ENCODE measurements at regions not wholly inside any gene's neighbourhood (a gene's known extent, or its start where the extent isn't known, plus 50 kb on each side); places are given as distances from the start of the nearest gene placed in this dataset.

DNA sequence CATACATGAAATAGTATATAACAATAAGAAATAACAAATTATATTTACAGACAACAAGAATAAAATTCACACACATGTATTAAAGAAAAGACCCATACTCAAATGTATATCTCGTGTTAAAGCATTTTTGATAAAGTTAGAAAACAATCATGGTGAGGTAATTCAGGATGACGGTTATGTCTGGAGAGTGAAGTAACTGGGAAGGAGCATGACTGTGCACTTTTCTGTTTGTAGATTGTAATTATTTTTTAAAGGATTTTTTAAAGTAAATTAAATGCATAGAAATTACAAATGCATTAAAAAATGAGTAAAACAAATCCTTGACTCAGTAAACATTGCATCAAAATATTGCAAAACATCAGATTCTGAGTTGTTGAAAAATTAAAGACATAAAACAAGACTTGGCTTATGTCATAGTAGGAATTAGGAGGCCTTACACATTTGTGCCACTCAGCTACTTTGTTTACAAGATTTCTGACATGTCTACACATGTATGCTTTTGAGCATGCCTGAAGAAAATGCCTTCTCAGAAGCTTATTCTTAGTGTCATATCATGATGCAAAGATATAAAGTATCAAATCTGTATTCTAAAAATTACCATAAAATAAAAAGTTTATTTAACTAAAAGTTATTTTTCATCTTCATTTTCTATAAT is 1325.1 kb downstream of the SLC16A7 start:
- Mint-ChIP-seq H3K9me3 (peaks cover 8% of the 10 kb centered on the region), H3K27me3 (ENCODE audit: low read depth) (no peaks in the 10 kb centered on the region), H3K36me3 (ENCODE audit: insufficient read depth) (no peaks in the 10 kb centered on the region), H3K4me1 (ENCODE audit: low read depth) (no peaks in the 10 kb centered on the region), H3K4me3 (no peak overlapping the region)
- no peak for ATAC-seq
- DNase-seq: no peak

- Mint-ChIP-seq H3K36me3 (ENCODE audit: insufficient read depth) (no peaks in the 10 kb centered on the region), H3K4me3 (no peak overlapping the region), H3K4me1 (ENCODE audit: low read depth) (no peaks in the 10 kb centered on the region), H3K9me3 (peaks cover 8% of the 10 kb centered on the region), H3K27me3 (ENCODE audit: low read depth) (no peaks in the 10 kb centered on the region)
- no peak for DNase-seq
- no peak for ATAC-seq
Measured at GRCh38 chr12:60921541-60921940, 1325.7 kb downstream of the SLC16A7 start.

DNA sequence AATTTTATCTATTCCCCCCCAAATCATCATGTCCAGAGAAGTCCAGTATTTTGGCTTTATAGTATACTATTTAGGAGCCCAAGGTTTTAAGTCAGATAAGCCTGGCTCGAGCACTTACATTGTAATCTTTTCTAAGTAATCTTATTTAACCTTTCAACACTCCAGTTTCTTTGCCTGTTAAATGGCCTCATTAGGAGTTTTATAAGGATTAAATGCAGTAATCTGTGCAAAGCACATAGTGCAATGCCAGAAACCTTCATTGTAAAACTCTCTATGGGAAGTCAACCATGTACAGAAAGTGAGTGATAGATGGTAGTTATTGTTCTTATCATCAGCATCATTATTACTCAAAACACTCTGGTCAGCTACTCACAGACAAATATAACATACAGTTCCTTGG is 1330.4 kb downstream of the SLC16A7 start:
- H3K36me3 Mint-ChIP-seq (ENCODE audit: insufficient read depth): no peaks in the 10 kb centered on the region

GRCh38 chr12:60930151-60930550 is 1330.1 kb upstream of the USP15 start:
- Mint-ChIP-seq H3K36me3 (ENCODE audit: insufficient read depth) (no peaks in the 10 kb centered on the region), H3K27me3 (ENCODE audit: low read depth) (no peaks in the 10 kb centered on the region), H3K4me3 (no peak overlapping the region), H3K4me1 (ENCODE audit: low read depth) (no peaks in the 10 kb centered on the region), H3K9me3 (peaks cover 23% of the 10 kb centered on the region)
- DNase-seq: no peak
- no peak for ATAC-seq

More for the DNA sequence above, 1330.4 kb downstream of the SLC16A7 start:
- Mint-ChIP-seq H3K9me3 (peaks cover 15% of the 10 kb centered on the region), H3K4me1 (ENCODE audit: low read depth) (no peaks in the 10 kb centered on the region), H3K4me3 (no peak overlapping the region), H3K27me3 (ENCODE audit: low read depth) (no peaks in the 10 kb centered on the region)
- ATAC-seq: no peak
- DNase-seq: no peak

DNA sequence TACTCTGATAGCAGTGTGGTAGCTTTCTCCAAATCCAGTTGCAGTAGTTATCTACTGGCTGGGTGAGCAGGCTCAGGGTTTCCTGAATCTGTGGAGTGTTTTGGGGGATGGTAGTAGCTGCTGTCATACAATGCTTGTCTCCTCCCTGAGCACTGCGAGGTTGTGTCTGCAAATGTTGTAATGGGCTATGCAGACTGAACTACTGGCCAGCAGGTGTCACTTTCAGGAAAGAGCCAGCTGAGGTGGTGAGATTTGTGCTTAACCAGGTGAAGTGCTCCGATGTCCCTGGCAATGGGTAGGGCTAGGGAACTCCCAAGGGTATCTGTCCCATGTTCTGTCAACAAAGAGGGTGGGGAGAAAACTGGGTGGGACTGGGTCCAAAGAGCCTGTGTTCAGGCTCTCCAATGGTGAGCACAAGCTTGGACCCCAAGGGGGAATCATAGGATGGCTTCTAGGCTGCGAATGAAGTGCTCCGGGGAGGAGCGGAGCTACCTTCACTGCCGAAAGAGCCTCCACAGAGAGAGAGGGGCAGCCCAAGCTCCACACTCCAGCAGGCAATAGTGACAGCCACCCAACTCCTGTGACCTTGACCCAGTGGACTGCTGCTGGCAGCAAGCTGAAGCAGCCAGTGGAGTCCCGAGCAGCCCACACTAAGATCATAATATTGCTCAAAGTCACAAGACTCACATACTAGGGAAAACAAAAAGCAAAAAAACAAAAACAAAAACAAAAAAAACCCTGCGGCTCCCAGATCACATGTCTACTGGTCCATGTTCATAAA is 1324.0 kb upstream of the USP15 start:
- DNase-seq (no peak), ATAC-seq (no peak)
- no peaks in the 10 kb centered on the region for H3K27me3 Mint-ChIP-seq (ENCODE audit: low read depth)
- no peaks in the 10 kb centered on the region for H3K4me1 Mint-ChIP-seq (ENCODE audit: low read depth)
- H3K4me3 Mint-ChIP-seq: no peak overlapping the region
- peaks cover 27% of the 10 kb centered on the region for H3K9me3 Mint-ChIP-seq
- no peaks in the 10 kb centered on the region for H3K36me3 Mint-ChIP-seq (ENCODE audit: insufficient read depth)

DNA sequence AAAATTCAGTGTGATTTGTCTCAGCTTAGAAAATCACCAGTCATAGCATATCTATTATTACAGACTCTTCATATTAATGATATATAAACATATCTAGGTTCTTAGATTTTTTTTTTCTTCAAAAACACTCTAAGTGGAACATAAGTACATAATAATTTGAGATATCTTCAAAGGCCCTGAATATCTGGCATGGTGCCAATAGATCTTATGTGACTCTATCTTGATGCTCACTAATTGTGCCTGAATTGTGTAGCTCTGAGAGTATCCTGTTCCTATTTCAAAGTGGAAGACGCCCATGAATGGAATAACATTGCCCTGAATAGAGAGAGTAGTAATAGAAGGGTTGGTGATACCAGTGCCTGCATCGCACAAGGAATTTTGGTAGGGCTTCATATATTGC is 1312.7 kb upstream of the USP15 start:
- Mint-ChIP-seq H3K4me1 (ENCODE audit: low read depth) (no peaks in the 10 kb centered on the region), H3K9me3 (no peaks in the 10 kb centered on the region), H3K4me3 (no peak overlapping the region), H3K27me3 (ENCODE audit: low read depth) (no peaks in the 10 kb centered on the region), H3K36me3 (ENCODE audit: insufficient read depth) (no peaks in the 10 kb centered on the region)
- ATAC-seq (no peak), DNase-seq (no peak)

DNA sequence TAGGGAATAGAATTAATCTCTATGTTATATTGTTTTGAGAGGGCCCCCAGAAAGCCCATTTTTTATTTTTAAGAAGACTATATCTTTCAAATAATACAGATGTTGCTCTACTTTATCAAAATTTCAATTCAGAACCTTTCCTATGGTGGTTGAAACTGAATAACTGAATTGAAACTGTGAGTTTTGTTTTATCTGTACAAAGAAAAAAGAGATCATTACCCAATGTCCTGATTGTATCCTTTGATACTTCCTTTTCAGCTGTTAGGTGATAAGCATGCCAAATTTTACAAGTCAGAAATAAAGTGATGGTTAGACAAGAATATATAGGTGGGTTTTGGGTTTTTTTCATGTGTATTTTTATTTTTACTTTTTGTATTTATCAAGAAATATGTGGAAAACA is 1293.1 kb upstream of the USP15 start:
- no peak for ATAC-seq
- no peak for DNase-seq
- no peaks in the 10 kb centered on the region for H3K4me1 Mint-ChIP-seq (ENCODE audit: low read depth)
- no peak overlapping the region for H3K4me3 Mint-ChIP-seq
- H3K9me3 Mint-ChIP-seq: peaks cover 8% of the 10 kb centered on the region
- no peaks in the 10 kb centered on the region for H3K36me3 Mint-ChIP-seq (ENCODE audit: insufficient read depth)
- no peaks in the 10 kb centered on the region for H3K27me3 Mint-ChIP-seq (ENCODE audit: low read depth)

DNA sequence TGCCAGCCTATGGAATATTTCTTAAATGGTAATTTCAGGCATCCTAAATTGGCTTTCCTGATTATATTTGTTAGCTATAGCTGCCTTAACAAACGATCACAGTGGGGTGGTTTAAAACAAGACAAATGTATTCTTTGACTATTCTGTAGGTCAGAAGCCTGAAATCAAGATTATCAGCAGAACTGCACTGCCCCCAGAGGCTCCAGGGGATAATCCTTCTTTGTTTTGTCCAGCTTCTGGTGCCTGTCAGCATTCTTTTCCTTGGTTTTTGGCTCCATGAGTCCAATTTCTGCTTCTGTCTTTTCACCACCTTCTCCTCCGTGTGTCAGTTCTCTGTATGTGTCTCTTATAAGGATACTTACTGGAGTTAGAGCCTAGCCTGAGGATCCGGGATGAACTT is 1282.2 kb upstream of the USP15 start:
- Mint-ChIP-seq H3K4me3 (no peak overlapping the region), H3K4me1 (ENCODE audit: low read depth) (no peaks in the 10 kb centered on the region), H3K36me3 (ENCODE audit: insufficient read depth) (no peaks in the 10 kb centered on the region), H3K9me3 (peaks cover 7% of the 10 kb centered on the region), H3K27me3 (ENCODE audit: low read depth) (no peaks in the 10 kb centered on the region)
- DNase-seq (no peak), ATAC-seq (no peak)

DNA sequence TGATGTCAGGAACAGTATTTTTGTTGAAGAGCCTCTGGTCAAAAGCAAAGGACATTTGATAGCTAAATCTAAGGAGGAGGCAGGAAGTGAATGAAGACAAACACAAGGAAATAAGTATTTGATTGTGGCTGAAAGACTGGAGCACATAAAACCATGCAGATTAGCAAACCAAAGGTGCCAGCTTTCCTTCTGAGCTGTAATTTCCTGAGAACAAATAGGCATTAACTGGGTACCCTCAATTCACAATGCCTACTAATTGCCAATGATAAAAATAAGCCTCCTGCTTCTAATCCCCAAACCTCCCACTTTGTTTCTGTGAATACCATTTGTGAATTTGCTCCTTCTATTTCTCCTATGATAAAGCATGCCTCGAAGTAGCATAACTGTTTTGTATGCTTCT is 1279.6 kb upstream of the USP15 start:
- ATAC-seq: no peak
- Mint-ChIP-seq H3K9me3 (peaks cover 12% of the 10 kb centered on the region), H3K36me3 (ENCODE audit: insufficient read depth) (no peaks in the 10 kb centered on the region), H3K4me3 (no peak overlapping the region), H3K27me3 (ENCODE audit: low read depth) (no peaks in the 10 kb centered on the region), H3K4me1 (ENCODE audit: low read depth) (no peaks in the 10 kb centered on the region)
- no peak for DNase-seq

DNA sequence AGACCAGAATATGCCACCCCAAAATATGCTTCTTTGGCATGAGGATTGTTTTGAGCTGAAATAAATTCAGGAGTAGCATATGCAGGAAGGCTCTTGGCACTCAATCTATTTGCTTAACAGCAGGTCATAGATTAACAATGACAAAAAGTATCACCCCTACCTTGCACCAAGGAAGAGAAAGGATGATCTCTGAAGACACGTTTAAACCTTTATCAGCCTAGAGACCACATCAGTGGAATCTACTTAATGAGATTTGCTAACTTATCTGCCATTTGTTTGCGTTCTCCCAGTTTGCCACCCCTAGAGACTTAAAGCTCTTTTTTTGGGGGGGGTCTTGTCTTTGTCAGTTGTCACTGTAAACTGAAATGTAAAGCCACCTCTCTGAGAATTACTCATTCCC is 1278.7 kb upstream of the USP15 start:
- Mint-ChIP-seq H3K4me1 (ENCODE audit: low read depth) (no peaks in the 10 kb centered on the region), H3K36me3 (ENCODE audit: insufficient read depth) (no peaks in the 10 kb centered on the region), H3K9me3 (peaks cover 5% of the 10 kb centered on the region), H3K27me3 (ENCODE audit: low read depth) (no peaks in the 10 kb centered on the region), H3K4me3 (no peak overlapping the region)
- DNase-seq (no peak), ATAC-seq (no peak)

- Mint-ChIP-seq H3K27me3 (ENCODE audit: low read depth) (no peaks in the 10 kb centered on the region), H3K9me3 (no peaks in the 10 kb centered on the region), H3K4me1 (ENCODE audit: low read depth) (no peaks in the 10 kb centered on the region), H3K4me3 (no peak overlapping the region), H3K36me3 (ENCODE audit: insufficient read depth) (no peaks in the 10 kb centered on the region)
- DNase-seq (no peak), ATAC-seq (no peak)
Measured at GRCh38 chr12:60992087-60992486, 1268.1 kb upstream of the USP15 start.

- H3K9me3 Mint-ChIP-seq: peaks cover 5% of the 10 kb centered on the region
- H3K36me3 Mint-ChIP-seq (ENCODE audit: insufficient read depth): no peaks in the 10 kb centered on the region
- no peak for DNase-seq
- no peak overlapping the region for H3K4me3 Mint-ChIP-seq
- ATAC-seq: no peak
- no peaks in the 10 kb centered on the region for H3K27me3 Mint-ChIP-seq (ENCODE audit: low read depth)
- no peaks in the 10 kb centered on the region for H3K4me1 Mint-ChIP-seq (ENCODE audit: low read depth)
Measured at GRCh38 chr12:60995256-60995825, 1264.9 kb upstream of the USP15 start.

DNA sequence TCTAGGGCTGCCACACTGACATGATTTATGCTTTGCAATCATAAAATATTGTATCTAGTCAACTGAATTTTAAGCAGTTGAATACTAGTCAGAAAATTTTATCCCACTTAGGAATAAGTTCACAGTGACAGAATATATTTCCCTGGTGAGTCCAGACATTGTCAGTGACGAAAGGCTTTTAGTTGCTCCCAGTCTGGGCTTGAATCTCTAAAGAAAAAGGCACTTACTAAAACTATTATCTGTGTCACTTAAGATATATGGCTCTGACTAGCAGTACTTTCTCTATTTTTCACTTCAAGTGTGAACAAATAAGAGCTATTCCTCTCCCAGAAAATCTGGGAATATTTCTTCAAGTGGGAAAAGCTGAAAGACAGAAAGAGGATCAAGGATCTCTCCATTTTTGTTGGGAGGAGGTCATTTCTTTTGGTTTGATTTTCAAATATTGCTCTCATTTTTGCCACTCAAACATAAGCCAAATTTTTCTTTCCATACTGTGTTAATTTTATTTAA is 1262.3 kb upstream of the USP15 start:
- Mint-ChIP-seq H3K36me3 (ENCODE audit: insufficient read depth) (no peaks in the 10 kb centered on the region), H3K4me3 (no peak overlapping the region), H3K27me3 (ENCODE audit: low read depth) (no peaks in the 10 kb centered on the region), H3K9me3 (peaks cover 5% of the 10 kb centered on the region), H3K4me1 (ENCODE audit: low read depth) (no peaks in the 10 kb centered on the region)
- DNase-seq: no peak
- ATAC-seq: no peak

DNA sequence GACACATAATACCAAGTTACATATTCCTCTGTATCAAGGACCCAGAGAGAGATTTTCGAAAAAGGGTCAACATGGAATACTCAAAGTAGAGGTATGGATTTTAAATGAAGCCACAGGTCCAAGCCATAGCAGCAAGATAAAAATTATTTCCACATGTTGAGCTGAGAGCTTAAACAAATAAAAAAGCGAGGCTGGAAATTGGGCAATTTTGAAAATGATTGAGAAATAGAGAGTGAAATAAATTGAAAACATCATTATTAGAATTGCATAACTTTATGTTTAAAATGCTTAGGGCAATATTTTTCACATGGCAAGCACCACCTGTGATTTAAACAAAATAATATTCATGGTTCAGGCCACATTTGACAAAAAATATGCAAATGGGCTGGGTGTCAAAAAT is 1251.0 kb upstream of the USP15 start:
- ATAC-seq: no peak
- no peak overlapping the region for H3K4me3 Mint-ChIP-seq
- H3K27me3 Mint-ChIP-seq (ENCODE audit: low read depth): no peaks in the 10 kb centered on the region
- peaks cover 4% of the 10 kb centered on the region for H3K9me3 Mint-ChIP-seq
- no peaks in the 10 kb centered on the region for H3K36me3 Mint-ChIP-seq (ENCODE audit: insufficient read depth)
- no peak for DNase-seq
- H3K4me1 Mint-ChIP-seq (ENCODE audit: low read depth): no peaks in the 10 kb centered on the region

Data from activated T-cell treated with anti-CD3 and anti-CD28 coated beads, Interleukin-2, amount 50 U/mL, for 4 hours (primary cell).